ENCODE measurements at regions not wholly inside any gene's neighbourhood (a gene's known extent, or its start where the extent isn't known, plus 50 kb on each side); places are given as distances from the start of the nearest gene placed in this dataset.

GRCh38 chr2:7133521-7133920 lies 216.3 kb downstream of the RNF144A start:
- ATAC-seq (ENCODE audit: insufficient number of reproducible peaks, low FRiP score, low read depth), result no peak
- Histone ChIP-seq H3K27me3 (replicated peaks; ENCODE audit: insufficient read depth) (no peaks in the 10 kb centered on the region), H3K9me3 (no peaks in the 10 kb centered on the region), H3K36me3 (no peaks in the 10 kb centered on the region), H3K27ac (no peak overlapping the region), H3K4me3 (no peak overlapping the region), H3K4me1 (ENCODE audit: control insufficient read depth in 1 of 2, low read depth in 2 of 2) (peaks cover 0 to 7% of the 10 kb centered on the region in 2 donors)
- no peak for DNase-seq (ENCODE audit: low spot score)
- no peak for TF ChIP-seq CTCF (IDR thresholded peaks at IDR 0.05)

- DNase-seq (ENCODE audit: low spot score) (no peak), ATAC-seq (ENCODE audit: insufficient number of reproducible peaks, low FRiP score, low read depth) (no peak)
- no peaks in the 10 kb centered on the region for H3K27me3 ChIP-seq (replicated peaks; ENCODE audit: insufficient read depth)
- no peak for TF ChIP-seq CTCF (IDR thresholded peaks at IDR 0.05)
- no peaks in the 10 kb centered on the region for H3K36me3 ChIP-seq
- H3K4me3 ChIP-seq, result no peak overlapping the region
- no peaks in the 10 kb centered on the region for H3K9me3 ChIP-seq
- H3K27ac ChIP-seq, result no peak overlapping the region
- H3K4me1 ChIP-seq (ENCODE audit: control insufficient read depth in 1 of 2, low read depth in 2 of 2), result no peaks in the 10 kb centered on the region
Measured at GRCh38 chr2:7140306-7140705, 223.1 kb downstream of the RNF144A start.

- Histone ChIP-seq H3K4me3 (no peak overlapping the region), H3K4me1 (ENCODE audit: control insufficient read depth in 1 of 2, low read depth in 2 of 2) (no peaks in the 10 kb centered on the region), H3K27me3 (replicated peaks; ENCODE audit: insufficient read depth) (no peaks in the 10 kb centered on the region), H3K27ac (no peak overlapping the region), H3K9me3 (no peaks in the 10 kb centered on the region), H3K36me3 (no peaks in the 10 kb centered on the region)
- no peak for TF ChIP-seq CTCF (IDR thresholded peaks at IDR 0.05)
- DNase-seq (ENCODE audit: low spot score) (no peak), ATAC-seq (ENCODE audit: insufficient number of reproducible peaks, low FRiP score, low read depth) (no peak)
Measured at GRCh38 chr2:7145707-7146106, 228.5 kb downstream of the RNF144A start.

- Histone ChIP-seq H3K4me1 (ENCODE audit: control insufficient read depth in 1 of 2, low read depth in 2 of 2) (no peaks in the 10 kb centered on the region), H3K9me3 (no peaks in the 10 kb centered on the region), H3K27ac (no peak overlapping the region), H3K36me3 (no peaks in the 10 kb centered on the region), H3K27me3 (replicated peaks; ENCODE audit: insufficient read depth) (no peaks in the 10 kb centered on the region), H3K4me3 (no peak overlapping the region)
- no peak for TF ChIP-seq CTCF (IDR thresholded peaks at IDR 0.05)
- ATAC-seq (ENCODE audit: insufficient number of reproducible peaks, low FRiP score, low read depth) (no peak), DNase-seq (ENCODE audit: low spot score) (no peak)
Measured at GRCh38 chr2:7146151-7146550, 228.9 kb downstream of the RNF144A start.

GRCh38 chr2:7154656-7155055 lies 237.4 kb downstream of the RNF144A start:
- Histone ChIP-seq H3K9me3 (peaks cover 4% of the 10 kb centered on the region), H3K4me3 (no peak overlapping the region), H3K36me3 (no peaks in the 10 kb centered on the region), H3K27me3 (replicated peaks; ENCODE audit: insufficient read depth) (no peaks in the 10 kb centered on the region), H3K4me1 (ENCODE audit: control insufficient read depth in 1 of 2, low read depth in 2 of 2) (no peaks in the 10 kb centered on the region), H3K27ac (no peak overlapping the region)
- no peak for ATAC-seq (ENCODE audit: insufficient number of reproducible peaks, low FRiP score, low read depth)
- TF ChIP-seq CTCF (IDR thresholded peaks at IDR 0.05), result no peak
- no peak for DNase-seq (ENCODE audit: low spot score)

Measured in thoracic aorta (tissue), 2 donors.